ENCODE measurements at regions not wholly inside any gene's neighbourhood (a gene's known extent, or its start where the extent isn't known, plus 50 kb on each side); places are given as distances from the start of the nearest gene placed in this dataset.
A peak's percentile ranks its signal among the peaks of the same experiment; 100 is the strongest.

- Histone ChIP-seq H3K4me1 (peaks cover 22% of the 10 kb centered on the region), H3K36me3 (no peaks in the 10 kb centered on the region), H3K9me3 (no peaks in the 10 kb centered on the region), H3K4me3 (ENCODE audit: low read depth, low read length) (no peak overlapping the region), H3K27me3 (no peaks in the 10 kb centered on the region)
- TF ChIP-seq CTCF (IDR thresholded peaks at IDR 0.05; ENCODE audit: low read depth, low read length), result no peak
- no peak for DNase-seq
Observed at GRCh38 chr2:47315475-47315874, 53.6 kb upstream of the EPCAM start.

GRCh38 chr2:47313728-47314127 lies 55.4 kb upstream of the EPCAM start:
- DNase-seq, result no peak
- Histone ChIP-seq H3K4me3 (ENCODE audit: low read depth, low read length) (no peak overlapping the region), H3K4me1 (peaks cover 26% of the 10 kb centered on the region), H3K9me3 (no peaks in the 10 kb centered on the region), H3K27me3 (no peaks in the 10 kb centered on the region), H3K36me3 (no peaks in the 10 kb centered on the region)
- TF ChIP-seq CTCF (IDR thresholded peaks at IDR 0.05; ENCODE audit: low read depth, low read length), result peak; percentile 18; the same call in 1 of the 2 replicates

GRCh38 chr2:47313141-47313691 lies 55.9 kb upstream of the EPCAM start:
- H3K36me3 ChIP-seq, result no peaks in the 10 kb centered on the region

GRCh38 chr2:47312491-47312850 lies 56.6 kb upstream of the EPCAM start:
- Histone ChIP-seq H3K27me3 (no peaks in the 10 kb centered on the region), H3K9me3 (no peaks in the 10 kb centered on the region), H3K4me3 (ENCODE audit: low read depth, low read length) (no peak overlapping the region), H3K4me1 (peaks cover 26% of the 10 kb centered on the region), H3K36me3 (no peaks in the 10 kb centered on the region)
- no peak for DNase-seq
- TF ChIP-seq CTCF (IDR thresholded peaks at IDR 0.05; ENCODE audit: low read depth, low read length), result no peak

More at GRCh38 chr2:47313141-47313691, 55.9 kb upstream of the EPCAM start:
- Histone ChIP-seq H3K4me1 (peaks cover 26% of the 10 kb centered on the region), H3K4me3 (ENCODE audit: low read depth, low read length) (no peak overlapping the region), H3K27me3 (no peaks in the 10 kb centered on the region), H3K9me3 (no peaks in the 10 kb centered on the region)
- peak; percentile 39 for DNase-seq
- TF ChIP-seq CTCF (IDR thresholded peaks at IDR 0.05; ENCODE audit: low read depth, low read length), result no peak

- Histone ChIP-seq H3K9me3 (no peaks in the 10 kb centered on the region), H3K4me3 (ENCODE audit: low read depth, low read length) (no peak overlapping the region), H3K27me3 (no peaks in the 10 kb centered on the region), H3K36me3 (no peaks in the 10 kb centered on the region), H3K4me1 (peaks cover 26% of the 10 kb centered on the region)
- TF ChIP-seq CTCF (IDR thresholded peaks at IDR 0.05; ENCODE audit: low read depth, low read length), result no peak
- DNase-seq, result no peak
Observed at GRCh38 chr2:47311764-47312490, 57.2 kb upstream of the EPCAM start.

All from BE2C (cell line).